GM19351 (cell line): ENCODE measurements at regions not wholly inside any gene's neighbourhood (a gene's known extent, or its start where the extent isn't known, plus 50 kb on each side); places are given as distances from the start of the nearest gene placed in this dataset.
"Not testable (repeated sequence)": the region's sequence is repeated elsewhere in the genome, so short reads cannot be mapped to it uniquely, and the experiment has no call there.

ENCODE experiments used
- ATAC-seq: cut with Tn5 transposase; IDR thresholded peaks from one replicate; pipeline ENCODE4 v1.9.1; 2021; ENCODE audit warnings: mild to moderate bottlenecking, moderate library complexity; ENCODE audit not compliant: unreplicated experiment

- ATAC-seq, result no peak
Observed at GRCh38 chr1:178020968-178021640, 51.2 kb upstream of the SEC16B start.

GRCh38 chr1:178021950-178022349 lies 52.1 kb upstream of the SEC16B start:
- no peak for ATAC-seq

- no peak for ATAC-seq
Observed at GRCh38 chr1:178023181-178023618, 53.3 kb upstream of the SEC16B start.

- ATAC-seq, result no peak
Observed at GRCh38 chr1:178024504-178024903, 54.6 kb upstream of the SEC16B start.

- ATAC-seq, result no peak
Observed at GRCh38 chr1:178025613-178026356, 55.9 kb upstream of the SEC16B start.

GRCh38 chr1:178028841-178029481 lies 59.1 kb upstream of the SEC16B start:
- ATAC-seq, result no peak

GRCh38 chr1:178030467-178030866 lies 60.6 kb upstream of the SEC16B start:
- ATAC-seq, result no peak

- peak; percentile 99 for ATAC-seq
Observed at GRCh38 chr1:178031856-178032320, 62.0 kb upstream of the RASAL2 start.

- no peak for ATAC-seq
Observed at GRCh38 chr1:178033019-178033418, 60.9 kb upstream of the RASAL2 start.

GRCh38 chr1:178034676-178035075 lies 59.2 kb upstream of the RASAL2 start:
- no peak for ATAC-seq

- ATAC-seq, result no peak
Observed at GRCh38 chr1:178036090-178036489, 57.8 kb upstream of the RASAL2 start.

- ATAC-seq, result no peak
Observed at GRCh38 chr1:178037510-178038253, 56.2 kb upstream of the RASAL2 start.

GRCh38 chr1:178038372-178038771 lies 55.5 kb upstream of the RASAL2 start:
- ATAC-seq, result no peak

- ATAC-seq, result no peak
Observed at GRCh38 chr1:178039891-178040290, 54.0 kb upstream of the RASAL2 start.

GRCh38 chr1:178043940-178044339 lies 50.0 kb upstream of the RASAL2 start:
- ATAC-seq, result not testable (repeated sequence)
